Stomach (tissue), 4 donors: ENCODE measurements at regions not wholly inside any gene's neighbourhood (a gene's known extent, or its start where the extent isn't known, plus 50 kb on each side); places are given as distances from the start of the nearest gene placed in this dataset.

Experiments
- CTCF ChIP-seq, 7 experiments: fragments of 450-650 bp in 4 of 7; fragments of 200-600 bp in 3 of 7; sonication (generic) in 3 of 7; IDR thresholded peaks; one replicate each; pipeline ENCODE4 v1.5.1; 2016 to 2019; ENCODE audit warnings: antibody characterized with exemption in 7 of 7, control low read depth in 2 of 7, mild to moderate bottlenecking in 1 of 7
- EP300 ChIP-seq: sonication (generic); formaldehyde crosslinking; IDR thresholded peaks from one replicate; pipeline ENCODE4 v1.6.1; 2017; ENCODE audit warnings: antibody characterized with exemption
- POLR2A ChIP-seq, 4 donors: fragments of 450-650 bp; IDR thresholded peaks; one replicate each; pipeline ENCODE4 v1.6.1; 2016; ENCODE audit warnings: antibody characterized with exemption in 4 of 4, control low read depth in 2 of 4, mild to moderate bottlenecking in 1 of 4, moderate library complexity in 1 of 4

DNA sequence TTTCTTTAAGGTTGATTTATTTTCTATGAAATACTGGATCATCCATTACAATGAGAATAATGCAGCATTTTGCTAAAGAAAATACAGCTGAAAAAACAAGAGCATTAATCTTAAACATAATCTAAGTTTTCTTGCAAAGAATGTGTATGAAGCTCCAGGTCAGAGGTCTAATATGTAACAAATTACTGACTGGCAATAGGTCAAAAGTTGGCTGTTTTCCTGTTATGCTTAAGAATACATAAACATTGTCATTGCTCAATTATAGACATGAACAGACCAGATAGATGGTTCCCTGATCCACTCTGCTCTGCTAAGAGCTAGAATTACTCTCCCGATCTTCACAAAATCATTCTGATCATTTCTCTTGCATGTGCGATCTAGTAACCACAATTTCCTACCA lies 718.6 kb downstream of the PDHA2 start:
- no peak for TF ChIP-seq POLR2A (IDR thresholded peaks at IDR 0.05)
- TF ChIP-seq CTCF (IDR thresholded peaks at IDR 0.05) = no peak
- no peak for TF ChIP-seq EP300
